HG03520 (cell line): ENCODE measurements at regions not wholly inside any gene's neighbourhood (a gene's known extent, or its start where the extent isn't known, plus 50 kb on each side); places are given as distances from the start of the nearest gene placed in this dataset.
A peak's percentile ranks its signal among the peaks of the same experiment; 100 is the strongest.

Experiments used
- ATAC-seq: cut with Tn5 transposase; IDR thresholded peaks from one replicate; pipeline ENCODE4 v1.9.1; 2021; ENCODE audit warnings: mild to moderate bottlenecking, moderate library complexity; ENCODE audit not compliant: unreplicated experiment

DNA sequence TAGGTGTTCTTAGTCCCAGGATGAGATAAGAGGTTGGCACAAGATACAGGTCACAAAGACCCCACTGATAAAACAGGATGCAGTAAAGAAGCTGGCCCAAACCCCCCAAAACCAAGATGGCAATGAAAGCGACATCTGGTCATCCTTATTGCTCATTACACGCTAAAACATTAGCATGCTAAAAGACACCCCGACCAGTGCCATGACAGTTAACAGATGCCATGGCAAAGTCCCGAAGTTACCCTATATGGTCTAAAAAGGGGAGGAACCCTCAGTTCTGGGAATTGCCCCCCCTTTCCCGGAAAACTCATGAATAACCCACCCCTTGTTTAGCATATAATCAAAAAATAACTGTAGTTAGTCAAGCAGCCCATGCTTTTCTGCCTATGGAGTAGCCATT, 251.1 kb downstream of the SLC4A3 start:
- no peak for ATAC-seq

GRCh38 chr2:219881851-219882250, 254.4 kb downstream of the SLC4A3 start:
- no peak for ATAC-seq

DNA sequence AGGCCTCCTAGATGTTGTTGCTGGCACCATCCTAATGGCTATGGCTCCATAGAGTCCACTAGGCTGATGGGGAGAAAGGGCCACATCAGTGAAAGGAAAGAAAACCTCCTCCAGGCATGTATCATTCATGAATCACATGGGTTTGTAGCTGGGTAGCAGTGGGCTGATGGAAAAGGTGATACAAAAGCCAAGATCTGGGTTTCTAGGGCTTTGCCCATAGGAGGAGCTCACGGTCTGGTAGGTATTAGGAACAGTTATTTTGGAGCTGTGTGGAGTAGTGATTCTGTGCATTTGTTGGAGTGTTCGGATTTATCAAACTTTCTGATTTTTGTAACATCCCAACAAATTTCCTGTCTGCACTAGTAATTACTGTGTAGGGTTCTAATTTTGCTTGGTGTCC, 259.2 kb downstream of the SLC4A3 start:
- ATAC-seq: no peak

DNA sequence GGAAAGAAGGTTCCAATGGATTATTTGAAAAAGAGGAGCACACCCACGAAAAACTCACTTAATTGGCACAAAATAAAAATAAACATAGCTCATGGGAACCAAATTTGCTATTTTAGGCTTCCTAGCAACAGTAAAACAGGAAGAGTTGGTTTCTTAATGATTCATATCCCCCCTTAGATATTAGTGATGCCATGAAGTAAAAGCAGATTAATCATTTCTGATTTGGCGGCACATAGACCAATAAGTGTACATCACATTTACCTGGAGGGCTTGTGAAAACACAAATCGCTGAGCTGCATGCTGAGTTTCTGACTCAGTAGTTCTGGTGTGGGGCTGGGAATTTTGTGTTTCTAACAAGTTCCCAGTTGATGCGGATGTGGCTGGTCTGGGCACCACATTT, 260.4 kb downstream of the SLC4A3 start:
- no peak for ATAC-seq

DNA sequence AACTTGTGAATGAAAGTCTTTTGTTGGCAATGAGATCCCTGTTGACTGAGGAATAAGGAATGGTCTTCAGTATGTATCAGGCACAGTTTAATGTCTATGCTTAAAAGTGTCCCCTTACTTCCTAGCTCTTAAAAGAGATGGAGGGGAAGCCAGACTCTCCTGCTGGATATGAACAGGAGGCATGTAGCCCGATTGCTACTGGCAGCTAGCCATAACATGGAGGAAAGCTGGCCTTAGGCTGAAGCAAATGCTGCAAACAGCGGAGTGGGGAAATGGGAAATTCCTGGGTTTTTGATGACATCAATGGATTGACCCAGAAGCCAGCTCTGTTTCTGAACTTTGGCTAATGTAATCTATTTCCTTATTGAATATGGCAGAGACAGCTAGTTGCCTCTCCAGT, 266.1 kb downstream of the SLC4A3 start:
- no peak for ATAC-seq

DNA sequence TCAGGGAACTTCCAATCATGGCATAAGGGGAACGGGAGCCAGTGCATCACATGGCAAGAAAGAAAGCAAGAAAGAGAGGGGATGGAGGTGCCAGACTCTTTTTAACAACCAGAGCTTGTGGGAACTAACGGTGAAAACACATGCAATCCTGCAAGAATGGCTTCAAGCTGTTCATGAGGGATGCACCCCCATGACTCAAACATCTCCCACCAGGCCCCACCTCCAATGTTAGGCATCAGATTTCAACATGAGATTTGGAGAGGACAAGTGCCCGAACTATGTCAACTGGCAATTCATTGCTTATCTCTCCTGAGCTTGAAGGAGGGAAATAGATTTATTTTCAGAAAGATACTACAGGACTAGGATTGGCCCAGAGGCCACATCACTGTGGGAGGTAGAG, 270.0 kb downstream of the SLC4A3 start:
- ATAC-seq: no peak

GRCh38 chr2:219901155-219901554, 273.7 kb downstream of the SLC4A3 start:
- peak; percentile 63 for ATAC-seq

GRCh38 chr2:219902891-219903552, 275.6 kb downstream of the SLC4A3 start:
- ATAC-seq: no peak

- no peak for ATAC-seq
These were observed 278.2 kb downstream of the SLC4A3 start for GRCh38 chr2:219905640-219906039.

- no peak for ATAC-seq
These were observed 278.9 kb downstream of the SLC4A3 start for GRCh38 chr2:219906114-219907010.

GRCh38 chr2:219907011-219907365, 279.6 kb downstream of the SLC4A3 start:
- no peak for ATAC-seq

- no peak for ATAC-seq
These were observed 281.1 kb downstream of the SLC4A3 start for GRCh38 chr2:219908538-219908937.

DNA sequence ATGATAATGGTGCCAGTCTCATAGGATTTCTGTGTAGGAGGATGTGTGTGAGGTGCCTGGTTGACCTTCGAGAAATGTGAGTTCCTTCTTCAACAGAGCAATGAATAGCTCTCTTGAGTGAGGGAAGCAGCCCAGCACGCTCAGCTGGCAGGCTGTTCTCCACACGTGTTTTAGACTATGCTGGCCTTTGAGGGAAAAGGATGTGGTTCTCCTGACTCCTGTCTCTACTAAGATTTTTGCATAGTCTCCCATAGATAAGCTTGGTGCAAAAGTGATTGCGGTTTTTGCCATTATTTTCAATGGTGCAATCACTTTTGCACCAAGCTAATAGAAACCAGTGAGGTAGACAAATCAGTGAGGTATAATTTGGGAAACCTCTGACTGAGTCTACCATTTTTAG, 284.1 kb downstream of the SLC4A3 start:
- no peak for ATAC-seq

GRCh38 chr2:219912491-219912921, 285.1 kb downstream of the SLC4A3 start:
- no peak for ATAC-seq

GRCh38 chr2:219914577-219914976, 287.1 kb downstream of the SLC4A3 start:
- no peak for ATAC-seq

GRCh38 chr2:219916281-219916680, 288.9 kb downstream of the SLC4A3 start:
- no peak for ATAC-seq

GRCh38 chr2:219916726-219917440, 289.5 kb downstream of the SLC4A3 start:
- ATAC-seq: no peak

- no peak for ATAC-seq
These were observed 290.8 kb downstream of the SLC4A3 start for GRCh38 chr2:219918254-219918653.

DNA sequence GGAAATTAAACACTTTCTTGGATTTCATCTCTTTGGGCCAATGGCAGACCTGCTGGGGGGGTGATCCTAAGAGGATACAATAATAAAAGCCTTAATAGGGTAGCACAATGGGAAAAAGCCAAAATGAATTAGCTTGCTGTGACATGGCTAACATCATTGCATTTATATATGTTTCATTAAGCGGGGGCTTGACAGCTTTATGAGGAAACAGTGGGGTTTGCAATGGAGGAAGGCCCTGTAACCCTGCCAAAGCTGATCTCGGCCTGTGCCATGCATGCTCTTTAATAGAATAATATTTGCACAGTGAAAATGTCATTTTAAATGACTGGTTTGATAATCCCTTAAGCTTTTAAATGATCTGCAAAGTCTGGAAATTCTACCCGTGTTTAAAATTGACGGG, 291.5 kb downstream of the SLC4A3 start:
- ATAC-seq: no peak

DNA sequence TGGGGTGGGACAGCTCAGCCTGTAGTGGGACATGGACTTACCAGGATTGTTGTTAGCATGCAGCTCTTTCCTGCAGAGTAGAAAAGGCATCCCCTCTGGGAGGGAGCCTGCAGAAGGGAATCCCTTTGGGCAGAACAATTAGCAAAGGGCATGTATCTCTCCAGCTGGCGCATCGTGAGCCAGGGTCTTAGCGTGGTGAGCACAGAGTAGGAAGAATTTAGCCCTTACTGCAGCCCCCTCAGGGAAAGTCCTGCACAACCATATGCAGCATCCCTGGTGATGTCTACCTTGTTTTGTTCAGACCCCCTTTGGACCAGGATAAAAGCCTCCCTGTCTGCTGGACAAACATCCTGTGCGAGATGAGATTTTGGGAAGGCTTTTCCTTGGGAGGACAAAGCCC, 292.1 kb downstream of the SLC4A3 start:
- ATAC-seq: no peak

- no peak for ATAC-seq
These were observed 302.4 kb downstream of the SLC4A3 start for GRCh38 chr2:219929835-219930234.

- ATAC-seq: no peak
These were observed 312.2 kb downstream of the SLC4A3 start for GRCh38 chr2:219939647-219940046.
